ENCODE measurements at regions not wholly inside any gene's neighbourhood (a gene's known extent, or its start where the extent isn't known, plus 50 kb on each side); places are given as distances from the start of the nearest gene placed in this dataset.

DNA sequence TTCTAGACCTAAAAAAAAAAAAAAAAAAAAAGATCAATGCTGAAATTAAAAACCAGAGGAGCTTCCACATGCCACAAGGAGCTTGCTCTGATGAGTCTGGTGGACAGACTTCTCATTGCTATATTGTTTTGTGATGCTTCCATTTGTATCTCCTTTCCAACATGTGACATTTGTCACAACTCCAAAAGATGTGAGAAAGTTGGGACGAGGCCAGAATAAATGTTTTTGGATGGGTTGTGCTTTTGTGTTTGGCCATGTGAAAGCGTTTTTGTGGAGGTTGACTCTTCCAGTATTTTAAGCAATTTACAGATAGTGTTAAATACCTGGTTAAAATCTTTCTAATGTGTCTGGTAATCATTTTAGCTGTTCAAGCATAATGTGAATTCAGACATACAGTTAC lies 280.1 kb downstream of the SKAP2 start:
- no peak for DNase-seq
- no peak overlapping the region for H3K4me3 ChIP-seq (ENCODE audit: low read depth, low read length)
- TF ChIP-seq, protein P1, sequence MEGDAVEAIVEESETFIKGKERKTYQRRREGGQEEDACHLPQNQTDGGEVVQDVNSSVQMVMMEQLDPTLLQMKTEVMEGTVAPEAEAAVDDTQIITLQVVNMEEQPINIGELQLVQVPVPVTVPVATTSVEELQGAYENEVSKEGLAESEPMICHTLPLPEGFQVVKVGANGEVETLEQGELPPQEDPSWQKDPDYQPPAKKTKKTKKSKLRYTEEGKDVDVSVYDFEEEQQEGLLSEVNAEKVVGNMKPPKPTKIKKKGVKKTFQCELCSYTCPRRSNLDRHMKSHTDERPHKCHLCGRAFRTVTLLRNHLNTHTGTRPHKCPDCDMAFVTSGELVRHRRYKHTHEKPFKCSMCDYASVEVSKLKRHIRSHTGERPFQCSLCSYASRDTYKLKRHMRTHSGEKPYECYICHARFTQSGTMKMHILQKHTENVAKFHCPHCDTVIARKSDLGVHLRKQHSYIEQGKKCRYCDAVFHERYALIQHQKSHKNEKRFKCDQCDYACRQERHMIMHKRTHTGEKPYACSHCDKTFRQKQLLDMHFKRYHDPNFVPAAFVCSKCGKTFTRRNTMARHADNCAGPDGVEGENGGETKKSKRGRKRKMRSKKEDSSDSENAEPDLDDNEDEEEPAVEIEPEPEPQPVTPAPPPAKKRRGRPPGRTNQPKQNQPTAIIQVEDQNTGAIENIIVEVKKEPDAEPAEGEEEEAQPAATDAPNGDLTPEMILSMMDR (IDR thresholded peaks at IDR 0.05; ENCODE audit: low read depth, low read length), result no peak

DNA sequence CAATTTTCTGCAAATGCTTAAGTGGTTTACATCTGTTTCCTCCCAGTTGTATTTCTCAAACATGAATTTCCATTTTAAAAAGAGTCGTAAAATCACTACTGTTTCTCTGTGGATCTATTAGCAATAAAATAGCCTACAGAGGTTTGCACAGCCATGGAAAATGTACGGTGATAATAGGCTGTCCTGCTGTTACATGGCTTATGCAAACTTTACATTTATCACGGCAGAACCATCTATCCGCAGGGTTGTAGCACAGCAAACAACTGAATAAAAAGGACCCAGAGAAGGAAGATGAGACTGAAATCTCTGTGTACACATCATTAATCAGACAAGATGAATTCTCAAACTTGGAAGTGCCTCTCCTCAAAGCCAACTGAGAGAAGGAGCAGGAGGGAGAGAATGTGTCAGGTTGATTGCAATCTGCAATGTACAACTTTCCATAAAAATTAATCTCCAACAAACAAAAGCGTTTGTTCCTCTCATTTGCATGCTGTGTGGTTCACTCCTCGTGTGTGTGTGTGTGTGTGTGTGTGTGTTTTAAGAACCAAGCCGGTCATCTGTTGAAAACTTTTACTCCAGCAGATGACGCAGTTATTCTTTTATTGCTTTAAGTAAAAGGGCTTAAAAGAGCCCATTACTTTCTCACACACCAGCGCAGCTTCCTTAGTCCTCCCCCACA lies 279.3 kb downstream of the SKAP2 start:
- TF ChIP-seq, protein P1 (IDR thresholded peaks at IDR 0.05; ENCODE audit: low read depth, low read length), result no peak
- no peak for DNase-seq
- Histone ChIP-seq H3K9me3 (no peaks in the 10 kb centered on the region), H3K36me3 (no peaks in the 10 kb centered on the region), H3K4me1 (no peaks in the 10 kb centered on the region), H3K4me3 (ENCODE audit: low read depth, low read length) (no peak overlapping the region), H3K27me3 (no peaks in the 10 kb centered on the region)

More for the DNA sequence above, 280.1 kb downstream of the SKAP2 start:
- no peaks in the 10 kb centered on the region for H3K9me3 ChIP-seq
- no peaks in the 10 kb centered on the region for H3K27me3 ChIP-seq
- no peaks in the 10 kb centered on the region for H3K36me3 ChIP-seq
- H3K4me1 ChIP-seq, result no peaks in the 10 kb centered on the region

DNA sequence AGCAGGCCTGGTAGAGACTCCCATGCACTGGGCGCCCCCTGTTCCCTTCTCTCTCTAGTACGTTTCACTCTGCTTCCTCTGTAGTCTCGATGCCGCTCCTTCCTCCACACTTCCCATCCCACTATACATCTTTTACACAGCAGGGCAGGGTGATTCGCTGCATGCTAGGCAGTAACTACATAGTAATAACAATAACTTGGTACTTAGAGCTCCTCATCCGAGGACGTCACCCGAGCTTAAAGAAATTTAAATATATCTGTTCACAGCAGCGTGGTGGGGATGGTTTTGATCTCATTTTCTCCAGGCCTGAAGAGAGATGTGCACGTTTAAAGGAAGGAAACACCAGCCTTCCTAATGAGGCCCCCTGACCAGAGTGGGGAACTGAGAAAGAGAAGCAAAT lies 276.9 kb downstream of the SKAP2 start:
- Histone ChIP-seq H3K4me3 (ENCODE audit: low read depth, low read length) (no peak overlapping the region), H3K27me3 (no peaks in the 10 kb centered on the region), H3K9me3 (no peaks in the 10 kb centered on the region), H3K36me3 (no peaks in the 10 kb centered on the region), H3K4me1 (no peaks in the 10 kb centered on the region)
- TF ChIP-seq, protein P1 (IDR thresholded peaks at IDR 0.05; ENCODE audit: low read depth, low read length), result no peak
- DNase-seq, result no peak

DNA sequence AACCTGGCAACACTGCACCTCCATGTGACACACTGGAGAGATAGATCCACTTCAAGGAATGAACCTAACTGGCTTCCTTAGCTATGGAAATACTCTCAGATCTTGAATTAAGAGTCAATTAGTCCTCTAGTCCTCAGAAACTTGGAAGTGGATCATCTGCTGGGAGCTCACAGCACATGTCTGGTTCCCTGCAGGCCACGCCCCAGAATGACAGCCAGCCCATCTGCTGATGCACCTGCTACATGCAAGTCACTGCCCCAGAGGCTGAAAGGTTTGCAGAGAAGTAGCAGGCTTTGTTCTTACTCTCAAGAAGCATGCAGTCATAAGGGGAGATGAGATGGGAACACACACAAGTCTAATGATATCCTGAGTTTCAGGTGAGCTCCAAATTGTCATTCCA lies 275.9 kb downstream of the SKAP2 start:
- no peak for DNase-seq
- Histone ChIP-seq H3K27me3 (no peaks in the 10 kb centered on the region), H3K4me3 (ENCODE audit: low read depth, low read length) (no peak overlapping the region), H3K4me1 (no peaks in the 10 kb centered on the region), H3K36me3 (no peaks in the 10 kb centered on the region), H3K9me3 (no peaks in the 10 kb centered on the region)
- TF ChIP-seq, protein P1 (IDR thresholded peaks at IDR 0.05; ENCODE audit: low read depth, low read length), result no peak

DNA sequence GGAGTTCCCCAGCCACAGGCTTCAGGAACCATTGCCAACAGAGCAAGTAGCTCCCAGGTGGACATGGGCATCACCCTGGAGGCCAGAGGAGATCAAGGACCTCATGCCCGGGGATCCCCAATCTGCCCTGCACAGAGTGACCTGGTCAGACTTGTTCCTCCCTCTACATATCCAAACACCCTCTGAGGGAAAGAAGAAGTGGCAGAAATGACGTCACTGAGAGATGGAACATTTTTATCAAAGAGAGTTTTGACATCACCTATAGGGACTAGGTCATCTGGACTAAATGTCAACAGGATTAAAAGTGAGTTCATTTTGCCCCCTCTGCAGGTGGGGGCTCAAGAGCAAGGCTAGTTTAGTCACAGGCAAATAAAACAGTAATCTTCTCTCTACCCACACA lies 273.7 kb downstream of the SKAP2 start:
- DNase-seq, result no peak
- TF ChIP-seq, protein P1 (IDR thresholded peaks at IDR 0.05; ENCODE audit: low read depth, low read length), result no peak

DNA sequence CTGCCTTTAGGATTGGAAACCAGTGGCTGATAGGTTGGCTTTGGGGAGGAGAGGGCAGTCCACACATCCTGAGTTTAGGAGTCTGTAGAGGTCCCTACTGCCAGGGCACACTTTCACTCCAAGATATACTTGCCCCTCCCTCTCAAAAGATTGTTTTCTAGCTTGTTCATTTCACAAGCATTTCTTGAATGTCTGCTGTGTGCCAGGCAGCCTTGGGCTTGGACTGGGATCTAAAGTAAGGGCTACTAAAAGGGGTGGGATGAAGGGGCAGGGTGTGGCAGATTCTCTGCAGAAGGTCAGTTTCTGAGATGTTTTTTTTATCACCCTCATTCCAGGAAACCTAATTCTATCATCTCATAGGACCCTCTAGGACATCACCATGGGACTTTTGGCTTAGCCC lies 272.4 kb downstream of the SKAP2 start:
- TF ChIP-seq, protein P1 (IDR thresholded peaks at IDR 0.05; ENCODE audit: low read depth, low read length), result no peak
- Histone ChIP-seq H3K9me3 (no peaks in the 10 kb centered on the region), H3K27me3 (no peaks in the 10 kb centered on the region; the same call in 1 of the 2 replicates), H3K4me3 (ENCODE audit: low read depth, low read length) (no peak overlapping the region), H3K4me1 (no peaks in the 10 kb centered on the region), H3K36me3 (no peaks in the 10 kb centered on the region)
- DNase-seq, result no peak

More for the DNA sequence above, 273.7 kb downstream of the SKAP2 start:
- H3K9me3 ChIP-seq, result no peaks in the 10 kb centered on the region
- H3K4me3 ChIP-seq (ENCODE audit: low read depth, low read length), result no peak overlapping the region
- H3K4me1 ChIP-seq, result no peaks in the 10 kb centered on the region
- no peaks in the 10 kb centered on the region; the same call in 1 of the 2 replicates for H3K27me3 ChIP-seq
- no peaks in the 10 kb centered on the region for H3K36me3 ChIP-seq

Measured in BE2C (cell line).